ENCODE measurements at regions not wholly inside any gene's neighbourhood (a gene's known extent, or its start where the extent isn't known, plus 50 kb on each side); places are given as distances from the start of the nearest gene placed in this dataset.

- Histone ChIP-seq H3K9ac (ENCODE audit: low read length in 5 of 5) (no peak overlapping the region), H3K27me3 (ENCODE audit: control insufficient read depth in 5 of 5, insufficient read depth in 4 of 5, low read length in 5 of 5) (no peaks in the 10 kb centered on the region), H3K27ac (ENCODE audit: low read depth, low read length) (no peak overlapping the region), H3K9me3 (ENCODE audit: control insufficient read depth in 5 of 5, low read length in 5 of 5) (peaks cover 0 to 4% (median 0%) of the 10 kb centered on the region in 5 donors), H3K4me3 (ENCODE audit: low read depth in 1 of 5, low read length in 5 of 5) (no peak overlapping the region), H3K4me1 (ENCODE audit: control insufficient read depth in 5 of 5, insufficient read depth in 5 of 5, low read length in 5 of 5) (peaks cover 0 to 6% (median 0%) of the 10 kb centered on the region in 5 donors), H3K36me3 (ENCODE audit: control insufficient read depth in 5 of 5, insufficient read depth in 5 of 5, low read length in 5 of 5) (no peaks in the 10 kb centered on the region)
These were observed 50.1 kb upstream of the UBE2E2 start for GRCh38 chr3:23152989-23153388.
